ENCODE measurements at regions not wholly inside any gene's neighbourhood (a gene's known extent, or its start where the extent isn't known, plus 50 kb on each side); places are given as distances from the start of the nearest gene placed in this dataset.
"Not testable (repeated sequence)": the region's sequence is repeated elsewhere in the genome, so short reads cannot be mapped to it uniquely, and the experiment has no call there.

- intact Hi-C loops (cut with DNase I), result loop anchor here (5.0 kb wide), 2 partner anchors 295 to 390 kb away; no protein-coding TSS in a partner anchor
- ATAC-seq (no peak), DNase-seq (ENCODE audit: missing footprints) (no peak)
These were observed 61.2 kb upstream of the FAM171A1 start for GRCh38 chr10:15432266-15432665.

DNA sequence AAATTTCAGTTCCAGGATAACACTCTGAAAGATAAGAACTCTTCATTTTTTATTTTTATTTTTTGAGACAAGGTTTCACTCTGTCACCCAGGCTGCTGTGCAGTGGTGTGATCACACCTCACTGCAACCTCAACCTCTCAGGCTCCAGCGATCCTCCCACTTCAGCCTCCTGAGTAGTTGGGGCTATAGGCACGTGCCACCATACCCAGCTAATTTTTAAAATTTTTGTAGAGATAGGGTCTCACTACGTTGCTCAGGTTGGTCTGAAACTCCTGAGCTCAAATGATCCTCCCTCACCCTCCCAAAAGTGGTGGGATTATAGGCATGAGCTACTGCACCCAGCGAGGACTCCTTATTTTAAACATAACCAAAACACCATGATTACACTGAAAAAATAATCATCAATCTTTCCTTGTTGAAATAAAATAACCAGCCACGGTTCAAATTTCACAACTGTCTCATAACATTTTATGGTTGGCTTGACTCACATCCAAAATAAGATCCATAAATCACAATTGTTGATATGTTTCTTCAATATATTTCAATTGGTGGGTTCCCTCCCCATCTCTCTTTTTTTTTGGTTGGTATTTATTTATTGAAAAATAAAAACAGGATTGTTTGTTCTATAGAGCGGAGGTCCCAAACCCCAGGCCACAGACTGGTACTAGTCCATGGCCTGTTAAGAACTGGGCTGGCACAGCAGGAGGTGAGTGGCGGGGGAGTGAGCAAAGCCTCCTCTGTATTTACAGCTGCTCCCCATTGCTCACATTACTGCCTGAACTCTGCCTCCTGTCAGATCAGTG is 60.1 kb upstream of the FAM171A1 start:
- ATAC-seq, result no peak
- no peak for DNase-seq (ENCODE audit: missing footprints)
- intact Hi-C loops (cut with DNase I), result loop anchor here (5.0 kb wide), 2 partner anchors 296 to 391 kb away; no protein-coding TSS in a partner anchor

DNA sequence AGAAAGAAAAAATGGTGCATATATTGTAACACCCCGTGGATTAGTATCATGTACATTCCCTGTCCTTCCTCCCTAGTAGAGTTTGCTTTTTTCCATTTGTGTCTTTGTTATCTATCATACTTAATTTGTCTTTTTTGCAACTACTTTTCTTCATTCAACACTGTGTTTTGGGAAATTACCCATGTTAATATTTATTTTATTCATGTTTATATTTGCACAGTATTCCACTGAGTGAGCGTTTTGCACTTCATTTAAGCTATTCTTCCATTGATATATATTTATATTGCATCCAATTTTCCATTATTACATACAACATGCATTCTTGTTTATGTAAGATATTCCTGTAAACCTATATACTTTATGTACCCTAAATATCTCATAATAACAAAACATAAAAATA is 57.6 kb upstream of the FAM171A1 start:
- no peak for DNase-seq (ENCODE audit: missing footprints)
- ATAC-seq, result no peak
- intact Hi-C loops (cut with DNase I), result no loop called here

GRCh38 chr10:15427843-15428414 is 56.8 kb upstream of the FAM171A1 start:
- DNase-seq (ENCODE audit: missing footprints) (no peak), ATAC-seq (no peak)
- intact Hi-C loops (cut with DNase I), result no loop called here

DNA sequence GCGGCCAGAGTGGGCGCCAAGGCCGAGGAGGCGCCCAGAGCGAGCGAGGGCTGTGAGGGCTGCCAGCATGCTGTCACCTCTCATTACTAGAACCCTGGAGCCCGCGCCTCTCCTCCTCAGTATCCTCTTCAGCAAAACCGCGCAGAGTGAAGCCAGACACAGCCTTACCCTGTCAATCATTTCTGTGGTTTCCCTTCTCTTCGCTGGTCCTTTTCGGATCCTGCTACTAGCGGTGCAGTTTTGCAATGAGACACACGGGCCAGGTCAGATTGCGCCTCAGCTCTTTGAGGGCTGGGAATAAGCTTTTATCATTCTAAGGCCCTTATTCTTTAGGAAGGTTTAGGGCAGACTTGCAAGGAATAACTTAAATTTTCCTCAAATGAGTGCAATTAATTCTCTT is 55.5 kb upstream of the FAM171A1 start:
- ATAC-seq, result no peak
- DNase-seq (ENCODE audit: missing footprints), result no peak
- intact Hi-C loops (cut with DNase I), result no loop called here

GRCh38 chr10:15426115-15426514 is 55.0 kb upstream of the FAM171A1 start:
- DNase-seq (ENCODE audit: missing footprints) (no peak), ATAC-seq (no peak)
- intact Hi-C loops (cut with DNase I), result no loop called here

GRCh38 chr10:15421875-15422274 is 50.8 kb upstream of the FAM171A1 start:
- DNase-seq (ENCODE audit: missing footprints); intact Hi-C loops (cut with DNase I); ATAC-seq: not testable (repeated sequence)
